Glutamatergic neuron (in vitro differentiated cells): ENCODE measurements at regions not wholly inside any gene's neighbourhood (a gene's known extent, or its start where the extent isn't known, plus 50 kb on each side); places are given as distances from the start of the nearest gene placed in this dataset.

Source experiments
- DNase-seq: peaks from one replicate; pipeline ENCODE4 v3.0.0; 2022
- H3K27ac Mint-ChIP-seq: one replicate; pipeline ENCODE4 v1.8.0; 2020; ENCODE audit warnings: mild to moderate bottlenecking, mixed read lengths, inconsistent platforms; ENCODE audit not compliant: unreplicated experiment
- H3K27me3 Mint-ChIP-seq: one replicate; pipeline ENCODE4 v1.8.0; 2020; ENCODE audit warnings: mild to moderate bottlenecking, moderate library complexity, mixed read lengths, inconsistent platforms; ENCODE audit not compliant: unreplicated experiment
- H3K36me3 Mint-ChIP-seq: one replicate; pipeline ENCODE4 v1.8.0; 2020; ENCODE audit warnings: mild to moderate bottlenecking, mixed read lengths, inconsistent platforms; ENCODE audit not compliant: unreplicated experiment
- H3K4me1 Mint-ChIP-seq: one replicate; pipeline ENCODE4 v1.8.0; 2020; ENCODE audit warnings: mild to moderate bottlenecking, low read depth, mixed read lengths, inconsistent platforms; ENCODE audit not compliant: unreplicated experiment
- H3K4me3 Mint-ChIP-seq: one replicate; pipeline ENCODE4 v1.8.0; 2020; ENCODE audit warnings: mild to moderate bottlenecking, mixed read lengths, inconsistent platforms; ENCODE audit not compliant: unreplicated experiment
- H3K9me3 Mint-ChIP-seq: one replicate; pipeline ENCODE4 v1.8.0; 2020; ENCODE audit warnings: mild to moderate bottlenecking, moderate library complexity, mixed read lengths, inconsistent platforms; ENCODE audit not compliant: unreplicated experiment
- CTCF ChIP-seq: fragments of 200-600 bp; sonication (generic); IDR thresholded peaks from one replicate; pipeline ENCODE4 v1.5.0; 2021; ENCODE audit not compliant: partially characterized antibody, unreplicated experiment

- no peak overlapping the region for H3K27ac Mint-ChIP-seq
- H3K4me3 Mint-ChIP-seq: no peak overlapping the region
- H3K27me3 Mint-ChIP-seq: no peaks in the 10 kb centered on the region
- no peaks in the 10 kb centered on the region for H3K36me3 Mint-ChIP-seq
- no peak for TF ChIP-seq CTCF
- H3K4me1 Mint-ChIP-seq: no peaks in the 10 kb centered on the region
- no peak for DNase-seq
- H3K9me3 Mint-ChIP-seq: peaks cover 1% of the 10 kb centered on the region
These were observed 326.3 kb upstream of the TSHZ2 start for GRCh38 chr20:52645822-52646221.

- H3K9me3 Mint-ChIP-seq: peaks cover 1% of the 10 kb centered on the region
- no peak for DNase-seq
- H3K36me3 Mint-ChIP-seq: no peaks in the 10 kb centered on the region
- no peak overlapping the region for H3K4me3 Mint-ChIP-seq
- peaks cover 2% of the 10 kb centered on the region for H3K27me3 Mint-ChIP-seq
- TF ChIP-seq CTCF: no peak
- no peaks in the 10 kb centered on the region for H3K4me1 Mint-ChIP-seq
- no peak overlapping the region for H3K27ac Mint-ChIP-seq
These were observed 329.1 kb upstream of the TSHZ2 start for GRCh38 chr20:52643034-52643433.

- Mint-ChIP-seq H3K4me1 (no peaks in the 10 kb centered on the region), H3K27ac (no peak overlapping the region), H3K9me3 (no peaks in the 10 kb centered on the region), H3K36me3 (no peaks in the 10 kb centered on the region), H3K27me3 (peaks cover 2% of the 10 kb centered on the region), H3K4me3 (no peak overlapping the region)
- no peak for TF ChIP-seq CTCF
- no peak for DNase-seq
These were observed 335.0 kb upstream of the TSHZ2 start for GRCh38 chr20:52637201-52637600.

- H3K4me1 Mint-ChIP-seq: no peaks in the 10 kb centered on the region
- no peak for DNase-seq
- H3K36me3 Mint-ChIP-seq: no peaks in the 10 kb centered on the region
- H3K9me3 Mint-ChIP-seq: no peaks in the 10 kb centered on the region
- H3K27me3 Mint-ChIP-seq: no peaks in the 10 kb centered on the region
- no peak overlapping the region for H3K27ac Mint-ChIP-seq
- H3K4me3 Mint-ChIP-seq: no peak overlapping the region
- no peak for TF ChIP-seq CTCF
These were observed 340.7 kb upstream of the TSHZ2 start for GRCh38 chr20:52631469-52631868.

GRCh38 chr20:52630138-52630537, 342.0 kb upstream of the TSHZ2 start:
- Mint-ChIP-seq H3K9me3 (no peaks in the 10 kb centered on the region), H3K4me1 (no peaks in the 10 kb centered on the region), H3K36me3 (no peaks in the 10 kb centered on the region), H3K4me3 (no peak overlapping the region), H3K27me3 (no peaks in the 10 kb centered on the region), H3K27ac (no peak overlapping the region)
- DNase-seq: no peak
- no peak for TF ChIP-seq CTCF
